ENCODE measurements at regions not wholly inside any gene's neighbourhood (a gene's known extent, or its start where the extent isn't known, plus 50 kb on each side); places are given as distances from the start of the nearest gene placed in this dataset.

DNA sequence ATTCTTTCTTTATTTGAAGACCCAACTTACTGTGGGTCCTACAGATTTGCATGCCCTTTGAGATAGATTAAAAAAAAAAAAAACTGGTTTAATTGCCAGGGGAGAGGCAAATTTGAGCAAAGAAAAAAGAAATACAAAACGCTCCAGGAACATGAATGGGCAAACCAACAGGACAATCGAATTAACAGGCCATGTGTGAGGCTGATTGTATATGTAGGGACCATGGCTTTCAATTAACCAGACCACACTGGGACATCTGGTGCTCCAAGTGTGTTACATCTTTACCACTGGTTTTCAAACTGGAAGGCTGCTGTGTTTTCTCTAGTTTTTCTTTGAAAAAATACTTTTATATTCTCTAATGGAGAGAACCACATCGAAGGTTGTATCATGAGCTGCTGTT is 612.1 kb upstream of the SEMA6A start:
- ChIA-PET SMC1A (ENCODE audit: uncharacterized antibody, unreplicated experiment) (no interaction called here), POLR2A (no interaction called here), RAD21 (ENCODE audit: unreplicated experiment) (no interaction called here), CTCF (no interaction called here)
- intact Hi-C loops (cut with micrococcal nuclease; ENCODE audit: unreplicated experiment) (no loop called here), in situ Hi-C loops (cut with MboI) (no loop called here)
- no peak for DNase-seq (ENCODE audit: low read depth, low spot score)
- Histone ChIP-seq H3K27ac (ENCODE audit: control insufficient read depth, insufficient read depth) (no peak overlapping the region), H3K36me3 (ENCODE audit: control insufficient read depth in 2 of 2, insufficient read depth in 2 of 2, low read length in 1 of 2) (no peaks in the 10 kb centered on the region), H4K20me1 (ENCODE audit: control insufficient read depth, insufficient read depth) (no peaks in the 10 kb centered on the region), H3K4me1 (ENCODE audit: control insufficient read depth, insufficient read depth, low read length) (no peaks in the 10 kb centered on the region), H3K4me2 (ENCODE audit: control insufficient read depth, insufficient read depth) (no peak overlapping the region), H2AFZ (ENCODE audit: control insufficient read depth, low read depth, low read length) (no peak overlapping the region), H3K4me3 (no peak overlapping the region), H3K79me2 (ENCODE audit: control insufficient read depth, insufficient read depth, low read length) (no peaks in the 10 kb centered on the region), H3K9me3 (replicated peaks; ENCODE audit: control insufficient read depth, insufficient read depth, low read length) (no peaks in the 10 kb centered on the region), H3K27me3 (replicated peaks in 1 of 2; ENCODE audit: control insufficient read depth in 2 of 2, insufficient read depth in 2 of 2, low read length in 1 of 2) (no peaks in the 10 kb centered on the region), H3K9ac (ENCODE audit: control insufficient read depth, insufficient read depth, low read length) (no peak overlapping the region)
- BruUV-seq (replicated peaks), result no TSS peak
- TF ChIP-seq TAF1 (IDR thresholded peaks at IDR 0.05; ENCODE audit: borderline replicate concordance, low read depth, low read length), result no peak
- TF ChIP-seq RUNX3 (IDR thresholded peaks at IDR 0.05; ENCODE audit: low read length), result no peak
- TF ChIP-seq CBX3 (IDR thresholded peaks at IDR 0.05; ENCODE audit: borderline replicate concordance, low read depth), result no peak
- no peak for TF ChIP-seq CREB1 (IDR thresholded peaks at IDR 0.05; ENCODE audit: low read depth)
- TF ChIP-seq, protein P1, sequence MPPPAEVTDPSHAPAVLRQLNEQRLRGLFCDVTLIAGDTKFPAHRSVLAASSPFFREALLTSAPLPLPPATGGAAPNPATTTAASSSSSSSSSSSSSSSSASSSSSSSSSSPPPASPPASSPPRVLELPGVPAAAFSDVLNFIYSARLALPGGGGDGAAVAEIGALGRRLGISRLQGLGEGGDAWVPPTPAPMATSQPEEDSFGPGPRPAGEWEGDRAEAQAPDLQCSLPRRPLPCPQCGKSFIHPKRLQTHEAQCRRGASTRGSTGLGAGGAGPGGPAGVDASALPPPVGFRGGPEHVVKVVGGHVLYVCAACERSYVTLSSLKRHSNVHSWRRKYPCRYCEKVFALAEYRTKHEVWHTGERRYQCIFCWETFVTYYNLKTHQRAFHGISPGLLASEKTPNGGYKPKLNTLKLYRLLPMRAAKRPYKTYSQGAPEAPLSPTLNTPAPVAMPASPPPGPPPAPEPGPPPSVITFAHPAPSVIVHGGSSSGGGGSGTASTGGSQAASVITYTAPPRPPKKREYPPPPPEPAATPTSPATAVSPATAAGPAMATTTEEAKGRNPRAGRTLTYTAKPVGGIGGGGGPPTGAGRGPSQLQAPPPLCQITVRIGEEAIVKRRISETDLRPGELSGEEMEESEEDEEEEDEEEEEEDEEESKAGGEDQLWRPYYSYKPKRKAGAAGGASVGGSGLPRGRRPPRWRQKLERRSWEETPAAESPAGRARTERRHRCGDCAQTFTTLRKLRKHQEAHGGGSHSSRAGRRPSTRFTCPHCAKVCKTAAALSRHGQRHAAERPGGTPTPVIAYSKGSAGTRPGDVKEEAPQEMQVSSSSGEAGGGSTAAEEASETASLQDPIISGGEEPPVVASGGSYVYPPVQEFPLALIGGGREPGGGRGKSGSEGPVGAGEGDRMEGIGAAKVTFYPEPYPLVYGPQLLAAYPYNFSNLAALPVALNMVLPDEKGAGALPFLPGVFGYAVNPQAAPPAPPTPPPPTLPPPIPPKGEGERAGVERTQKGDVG (CRISPR knock-in tag; IDR thresholded peaks at IDR 0.05), result no peak
- no peak for TF ChIP-seq EZH2 (IDR thresholded peaks at IDR 0.05; ENCODE audit: borderline replicate concordance, control insufficient read depth, low read depth, low read length)
- TF ChIP-seq, protein P2, sequence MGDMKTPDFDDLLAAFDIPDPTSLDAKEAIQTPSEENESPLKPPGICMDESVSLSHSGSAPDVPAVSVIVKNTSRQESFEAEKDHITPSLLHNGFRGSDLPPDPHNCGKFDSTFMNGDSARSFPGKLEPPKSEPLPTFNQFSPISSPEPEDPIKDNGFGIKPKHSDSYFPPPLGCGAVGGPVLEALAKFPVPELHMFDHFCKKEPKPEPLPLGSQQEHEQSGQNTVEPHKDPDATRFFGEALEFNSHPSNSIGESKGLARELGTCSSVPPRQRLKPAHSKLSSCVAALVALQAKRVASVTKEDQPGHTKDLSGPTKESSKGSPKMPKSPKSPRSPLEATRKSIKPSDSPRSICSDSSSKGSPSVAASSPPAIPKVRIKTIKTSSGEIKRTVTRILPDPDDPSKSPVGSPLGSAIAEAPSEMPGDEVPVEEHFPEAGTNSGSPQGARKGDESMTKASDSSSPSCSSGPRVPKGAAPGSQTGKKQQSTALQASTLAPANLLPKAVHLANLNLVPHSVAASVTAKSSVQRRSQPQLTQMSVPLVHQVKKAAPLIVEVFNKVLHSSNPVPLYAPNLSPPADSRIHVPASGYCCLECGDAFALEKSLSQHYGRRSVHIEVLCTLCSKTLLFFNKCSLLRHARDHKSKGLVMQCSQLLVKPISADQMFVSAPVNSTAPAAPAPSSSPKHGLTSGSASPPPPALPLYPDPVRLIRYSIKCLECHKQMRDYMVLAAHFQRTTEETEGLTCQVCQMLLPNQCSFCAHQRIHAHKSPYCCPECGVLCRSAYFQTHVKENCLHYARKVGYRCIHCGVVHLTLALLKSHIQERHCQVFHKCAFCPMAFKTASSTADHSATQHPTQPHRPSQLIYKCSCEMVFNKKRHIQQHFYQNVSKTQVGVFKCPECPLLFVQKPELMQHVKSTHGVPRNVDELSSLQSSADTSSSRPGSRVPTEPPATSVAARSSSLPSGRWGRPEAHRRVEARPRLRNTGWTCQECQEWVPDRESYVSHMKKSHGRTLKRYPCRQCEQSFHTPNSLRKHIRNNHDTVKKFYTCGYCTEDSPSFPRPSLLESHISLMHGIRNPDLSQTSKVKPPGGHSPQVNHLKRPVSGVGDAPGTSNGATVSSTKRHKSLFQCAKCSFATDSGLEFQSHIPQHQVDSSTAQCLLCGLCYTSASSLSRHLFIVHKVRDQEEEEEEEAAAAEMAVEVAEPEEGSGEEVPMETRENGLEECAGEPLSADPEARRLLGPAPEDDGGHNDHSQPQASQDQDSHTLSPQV (IDR thresholded peaks at IDR 0.05), result no peak
- no peak for TF ChIP-seq STAT3 (IDR thresholded peaks at IDR 0.05; ENCODE audit: low read depth, low read length)
- 2% methylated on average over 3 of the region's 3 CpGs for WGBS (ENCODE audit: insufficient coverage, insufficient replicate concordance, low lambda C conversion rate, missing lambda C conversion rate)
- no peak for ATAC-seq
- no peak for FAIRE-seq

Data from GM12878 (cell line).